Astrocyte of the cerebellum (primary cell): ENCODE measurements at regions not wholly inside any gene's neighbourhood (a gene's known extent, or its start where the extent isn't known, plus 50 kb on each side); places are given as distances from the start of the nearest gene placed in this dataset.
A peak's percentile ranks its signal among the peaks of the same experiment; 100 is the strongest.

Experiments
- DNase-seq: peaks from one replicate; pipeline ENCODE4 v3.0.0-alpha.2; 2011; ENCODE audit warnings: low read depth
- H3K4me3 ChIP-seq: 2 replicates; pipeline ENCODE4 v1.5.1; 2011; ENCODE audit warnings: mild to moderate bottlenecking, low read depth, low read length, moderate library complexity
- CTCF ChIP-seq: IDR thresholded peaks from 2 replicates; pipeline ENCODE4 v1.5.1; 2012; ENCODE audit warnings: low read length, low read depth, moderate library complexity, mild to moderate bottlenecking; ENCODE audit errors: missing control alignments
- in situ Hi-C: cut with HindIII; loops from 2 replicates; pipeline ENCODE4 v1.10.0; 2017; ENCODE audit warnings: low sequenced_read_pairs

- in situ Hi-C loops: no loop called here
- no peak for DNase-seq
- TF ChIP-seq CTCF: no peak
Measured at GRCh38 chr4:151559595-151559994, 150.6 kb downstream of the FHIP1A start.

GRCh38 chr4:151561551-151562256 lies 152.7 kb downstream of the FHIP1A start:
- no peak for TF ChIP-seq CTCF
- DNase-seq: peak; percentile 33
- no peak overlapping the region for H3K4me3 ChIP-seq
- in situ Hi-C loops: no loop called here

More at GRCh38 chr4:151559595-151559994, 150.6 kb downstream of the FHIP1A start:
- H3K4me3 ChIP-seq: no peak overlapping the region

- DNase-seq: peak; percentile 36
- H3K4me3 ChIP-seq: no peak overlapping the region
- in situ Hi-C loops: no loop called here
- no peak for TF ChIP-seq CTCF
Measured at GRCh38 chr4:151563194-151563593, 154.2 kb downstream of the FHIP1A start.

DNA sequence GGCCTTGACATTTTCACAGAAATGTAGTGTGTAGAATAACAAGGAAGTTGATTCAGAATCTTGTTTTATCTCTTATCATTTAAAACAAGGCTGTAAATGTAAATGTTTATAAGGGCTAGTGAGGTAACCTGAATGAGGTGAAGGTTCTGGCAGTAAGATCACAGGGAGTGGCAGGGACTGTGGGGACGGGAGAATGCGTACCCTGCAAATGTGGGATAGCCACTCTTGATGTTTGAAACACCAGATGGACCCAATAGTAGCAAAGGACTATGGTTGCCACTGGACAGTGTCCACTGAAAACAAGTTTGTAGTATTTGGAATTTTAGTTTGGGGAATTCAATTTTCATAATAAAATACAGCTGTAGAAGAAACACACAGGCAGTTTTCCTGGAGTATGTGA lies 155.3 kb downstream of the FHIP1A start:
- no peak for DNase-seq
- H3K4me3 ChIP-seq: no peak overlapping the region
- no peak for TF ChIP-seq CTCF
- in situ Hi-C loops: no loop called here

DNA sequence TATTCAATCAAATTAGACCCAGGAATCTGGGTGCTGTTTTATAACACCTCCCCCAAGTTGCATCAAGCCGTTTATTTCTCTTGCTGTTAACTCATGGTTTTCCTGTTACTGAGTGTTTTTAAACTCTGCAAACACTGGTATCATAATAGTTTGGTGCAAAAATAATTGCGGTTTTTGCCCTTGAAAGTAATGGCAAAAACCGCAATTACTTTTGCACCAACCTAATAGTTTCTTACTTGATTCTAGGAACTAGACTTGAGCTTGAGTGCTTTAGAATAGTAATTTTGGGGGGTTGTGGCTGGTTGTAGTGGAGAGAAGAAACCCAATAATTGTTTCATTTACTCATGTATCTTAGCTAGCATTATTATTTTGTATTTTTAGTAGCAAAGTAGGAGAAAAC lies 156.6 kb downstream of the FHIP1A start:
- in situ Hi-C loops: no loop called here
- H3K4me3 ChIP-seq: no peak overlapping the region
- TF ChIP-seq CTCF: no peak
- no peak for DNase-seq

DNA sequence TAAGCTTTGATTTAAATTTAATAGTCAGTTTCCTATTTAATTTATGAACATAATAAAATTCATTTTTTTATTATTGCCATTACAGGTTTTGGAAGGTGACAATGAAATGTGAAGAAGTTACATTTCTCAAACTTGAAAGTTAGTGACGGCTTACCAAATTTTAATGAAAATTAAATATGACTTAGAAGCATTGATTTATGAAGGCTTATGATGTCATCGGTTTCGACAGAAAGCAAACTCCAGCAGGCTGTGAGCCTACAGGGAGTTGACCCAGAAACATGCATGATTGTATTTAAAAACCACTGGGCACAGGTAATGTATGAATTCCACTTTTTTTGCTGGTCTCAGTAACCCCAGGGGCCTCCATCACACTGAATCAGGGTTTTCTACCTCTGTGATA lies 157.1 kb downstream of the FHIP1A start:
- in situ Hi-C loops: no loop called here
- no peak for TF ChIP-seq CTCF
- no peak for DNase-seq
- no peak overlapping the region for H3K4me3 ChIP-seq
